Keratinocyte (primary cell): ENCODE measurements at regions not wholly inside any gene's neighbourhood (a gene's known extent, or its start where the extent isn't known, plus 50 kb on each side); places are given as distances from the start of the nearest gene placed in this dataset.

Experiments
- CTCF ChIP-seq, 3 experiments: IDR thresholded peaks in 1 of 3; conservative IDR thresholded peaks in 1 of 3; optimal IDR thresholded peaks in 1 of 3; 2 replicates in 2 of 3; 3 replicates in 1 of 3; pipeline versions ENCODE3 to v1.5.1; 2011; ENCODE audit warnings: low read length in 3 of 3, mild to moderate bottlenecking in 3 of 3, moderate library complexity in 2 of 3, control low read depth in 1 of 3, inconsistent platforms in 1 of 3; ENCODE audit not compliant: insufficient read depth in 2 of 3; ENCODE audit errors: extremely low read depth in 1 of 3
- EZH2 ChIP-seq: IDR thresholded peaks from one replicate; pipeline ENCODE4 v1.6.1; 2012; ENCODE audit warnings: inconsistent platforms, mild to moderate bottlenecking, low read length, moderate library complexity

GRCh38 chr18:2417861-2418610, 153.3 kb downstream of the METTL4 start:
- TF ChIP-seq CTCF (optimal IDR thresholded peaks at IDR 0.05 in 1 of 3, IDR thresholded peaks at IDR 0.05 in 1 of 3, conservative IDR thresholded peaks at IDR 0.05 in 1 of 3; ENCODE audit: extremely low read depth in 1 of 3, insufficient read depth in 2 of 3, low read length in 3 of 3) (no peak), EZH2 (no peak)
